Ovary (tissue), 3 donors: ENCODE measurements at regions not wholly inside any gene's neighbourhood (a gene's known extent, or its start where the extent isn't known, plus 50 kb on each side); places are given as distances from the start of the nearest gene placed in this dataset.

Experiments
- POLR2A ChIP-seq: fragments of 450-650 bp; IDR thresholded peaks from one replicate; pipeline ENCODE4 v1.6.1; 2017; ENCODE audit warnings: antibody characterized with exemption, mild to moderate bottlenecking, moderate library complexity
- TF ChIP-seq, protein P1 (sequence below), 3 donors: fragments of 450-650 bp in 2 of 3; fragments of 200-600 bp in 1 of 3; IDR thresholded peaks; one replicate each; pipeline versions ENCODE4 v1.5.1 to v1.8.0; 2016 to 2022; ENCODE audit warnings: antibody characterized with exemption in 3 of 3, mild to moderate bottlenecking in 1 of 3
- donor health status: DM: no; HTN: no; CAD: no.

- TF ChIP-seq, protein P1, sequence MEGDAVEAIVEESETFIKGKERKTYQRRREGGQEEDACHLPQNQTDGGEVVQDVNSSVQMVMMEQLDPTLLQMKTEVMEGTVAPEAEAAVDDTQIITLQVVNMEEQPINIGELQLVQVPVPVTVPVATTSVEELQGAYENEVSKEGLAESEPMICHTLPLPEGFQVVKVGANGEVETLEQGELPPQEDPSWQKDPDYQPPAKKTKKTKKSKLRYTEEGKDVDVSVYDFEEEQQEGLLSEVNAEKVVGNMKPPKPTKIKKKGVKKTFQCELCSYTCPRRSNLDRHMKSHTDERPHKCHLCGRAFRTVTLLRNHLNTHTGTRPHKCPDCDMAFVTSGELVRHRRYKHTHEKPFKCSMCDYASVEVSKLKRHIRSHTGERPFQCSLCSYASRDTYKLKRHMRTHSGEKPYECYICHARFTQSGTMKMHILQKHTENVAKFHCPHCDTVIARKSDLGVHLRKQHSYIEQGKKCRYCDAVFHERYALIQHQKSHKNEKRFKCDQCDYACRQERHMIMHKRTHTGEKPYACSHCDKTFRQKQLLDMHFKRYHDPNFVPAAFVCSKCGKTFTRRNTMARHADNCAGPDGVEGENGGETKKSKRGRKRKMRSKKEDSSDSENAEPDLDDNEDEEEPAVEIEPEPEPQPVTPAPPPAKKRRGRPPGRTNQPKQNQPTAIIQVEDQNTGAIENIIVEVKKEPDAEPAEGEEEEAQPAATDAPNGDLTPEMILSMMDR (IDR thresholded peaks at IDR 0.05), result no peak
- TF ChIP-seq POLR2A, result no peak
Measured at GRCh38 chr11:23494981-23495380, 634.7 kb upstream of the CCDC179 start.
